ENCODE measurements at regions not wholly inside any gene's neighbourhood (a gene's known extent, or its start where the extent isn't known, plus 50 kb on each side); places are given as distances from the start of the nearest gene placed in this dataset.
"Not testable (repeated sequence)": the region's sequence is repeated elsewhere in the genome, so short reads cannot be mapped to it uniquely, and the experiment has no call there.

DNA sequence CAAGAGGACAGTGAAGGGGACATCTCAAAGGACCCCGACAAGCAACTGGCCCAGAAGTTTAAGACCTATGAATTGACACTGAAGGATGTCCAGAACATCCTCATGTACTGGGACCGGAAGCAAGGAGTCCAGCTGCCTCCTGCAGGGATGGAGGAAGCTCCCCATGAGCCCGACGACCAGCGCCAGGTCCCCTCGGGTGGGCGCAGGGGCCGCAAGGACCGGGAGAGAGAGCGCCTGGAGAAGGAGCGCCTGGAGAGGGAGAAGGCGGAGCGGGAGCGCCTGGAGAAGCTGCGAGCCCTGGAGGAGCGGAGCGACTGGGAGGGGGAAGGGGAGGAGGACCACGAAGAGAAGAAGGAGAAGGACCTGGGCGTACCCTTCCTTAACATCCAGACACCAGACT lies 143.9 kb upstream of the NBPF12 start:
- H3K9me2 ChIP-seq (ENCODE audit: insufficient read depth, low read length); H3K4me3 ChIP-seq (ENCODE audit: low read depth, low read length, poor library complexity, severe bottlenecking); H3K9me3 ChIP-seq (ENCODE audit: low read length); CTCF ChIA-PET (ENCODE audit: unreplicated experiment); H3K4me2 ChIP-seq (ENCODE audit: low read length); intact Hi-C loops (cut with micrococcal nuclease; ENCODE audit: unreplicated experiment); H3K27ac ChIP-seq (ENCODE audit: low read depth, low read length, poor library complexity, severe bottlenecking); H4K20me1 ChIP-seq (ENCODE audit: insufficient read depth, low read length); H2AFZ ChIP-seq (ENCODE audit: low read length); BruUV-seq (replicated peaks); H3K36me3 ChIP-seq (ENCODE audit: insufficient read depth, low read length); DNase-seq (ENCODE audit: low spot score); H3K79me2 ChIP-seq (ENCODE audit: insufficient read depth, low read depth, low read length); POLR2A ChIA-PET; H3K4me1 ChIP-seq (ENCODE audit: insufficient read depth, low read length, poor library complexity, severe bottlenecking): not testable (repeated sequence)

DNA sequence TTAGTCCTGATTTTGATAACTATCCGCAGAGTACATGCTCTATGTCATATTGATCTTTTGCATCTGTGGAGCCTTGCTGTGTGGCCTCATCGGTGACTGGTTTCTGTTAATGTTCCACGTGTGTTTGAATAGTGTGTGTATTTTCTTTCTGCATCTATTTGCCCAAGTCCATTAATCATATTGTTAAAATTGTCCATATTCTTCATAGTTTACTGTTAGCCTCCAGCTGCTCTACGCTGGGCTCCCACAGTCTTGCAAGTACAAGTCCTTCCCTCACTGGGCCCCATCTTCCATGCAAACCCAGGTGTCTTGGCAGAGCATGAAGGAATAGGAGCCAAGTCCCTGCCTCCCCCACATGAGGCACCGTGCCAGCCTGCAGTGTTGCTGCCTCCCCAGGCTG lies 145.4 kb upstream of the NBPF12 start:
- not testable (repeated sequence) for H3K79me2 ChIP-seq (ENCODE audit: insufficient read depth, low read depth, low read length); BruUV-seq (replicated peaks)

DNA sequence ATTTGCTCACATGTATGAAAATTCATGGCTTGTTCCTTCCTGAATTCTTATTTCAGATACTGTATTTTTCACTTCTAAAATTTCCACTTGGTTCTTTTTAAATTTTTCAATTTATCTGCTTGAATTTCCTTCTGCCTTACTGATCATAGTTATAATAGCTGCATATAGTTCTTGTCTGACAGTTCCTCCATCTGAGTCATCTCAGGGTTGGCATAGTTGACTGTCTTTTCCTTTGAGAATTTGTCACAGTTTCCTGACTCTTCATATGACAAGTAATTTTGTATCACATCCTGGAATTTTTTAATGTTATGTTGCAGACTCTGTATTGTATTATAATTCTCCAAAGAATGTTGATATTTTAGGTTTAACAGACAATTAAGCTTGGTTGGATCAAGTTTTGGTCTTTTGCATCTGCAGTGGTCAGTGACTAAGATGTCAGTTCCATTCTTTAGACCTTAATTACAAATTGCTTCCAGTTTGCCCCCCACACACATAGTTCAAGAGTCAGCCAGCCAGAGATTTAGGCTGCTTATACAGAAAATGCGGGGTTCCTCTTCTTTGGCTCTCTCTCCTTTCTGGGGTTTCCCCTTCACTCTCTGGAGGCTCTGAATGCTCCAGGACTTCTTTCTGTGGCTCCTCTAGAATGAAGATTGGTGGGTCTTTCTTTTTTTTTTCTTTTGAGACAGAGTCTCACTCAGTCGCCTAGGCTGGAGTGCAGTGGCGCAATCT lies 153.7 kb upstream of the NBPF12 start:
- H3K36me3 ChIP-seq (ENCODE audit: insufficient read depth, low read length); DNase-seq (ENCODE audit: low spot score); H3K9me3 ChIP-seq (ENCODE audit: low read length); H2AFZ ChIP-seq (ENCODE audit: low read length); H3K27ac ChIP-seq (ENCODE audit: low read depth, low read length, poor library complexity, severe bottlenecking); H3K79me2 ChIP-seq (ENCODE audit: insufficient read depth, low read depth, low read length); H3K4me1 ChIP-seq (ENCODE audit: insufficient read depth, low read length, poor library complexity, severe bottlenecking); POLR2A ChIA-PET; H4K20me1 ChIP-seq (ENCODE audit: insufficient read depth, low read length); intact Hi-C loops (cut with micrococcal nuclease; ENCODE audit: unreplicated experiment); H3K4me3 ChIP-seq (ENCODE audit: low read depth, low read length, poor library complexity, severe bottlenecking); H3K4me2 ChIP-seq (ENCODE audit: low read length); BruUV-seq (replicated peaks); H3K9me2 ChIP-seq (ENCODE audit: insufficient read depth, low read length); CTCF ChIA-PET (ENCODE audit: unreplicated experiment): not testable (repeated sequence)

More for the DNA sequence above, 145.4 kb upstream of the NBPF12 start:
- DNase-seq (ENCODE audit: low spot score); H3K4me1 ChIP-seq (ENCODE audit: insufficient read depth, low read length, poor library complexity, severe bottlenecking); POLR2A ChIA-PET; H4K20me1 ChIP-seq (ENCODE audit: insufficient read depth, low read length); H3K4me2 ChIP-seq (ENCODE audit: low read length); H3K9me2 ChIP-seq (ENCODE audit: insufficient read depth, low read length); intact Hi-C loops (cut with micrococcal nuclease; ENCODE audit: unreplicated experiment); H2AFZ ChIP-seq (ENCODE audit: low read length); CTCF ChIA-PET (ENCODE audit: unreplicated experiment); H3K4me3 ChIP-seq (ENCODE audit: low read depth, low read length, poor library complexity, severe bottlenecking); H3K9me3 ChIP-seq (ENCODE audit: low read length); H3K27ac ChIP-seq (ENCODE audit: low read depth, low read length, poor library complexity, severe bottlenecking); H3K36me3 ChIP-seq (ENCODE audit: insufficient read depth, low read length): not testable (repeated sequence)

DNA sequence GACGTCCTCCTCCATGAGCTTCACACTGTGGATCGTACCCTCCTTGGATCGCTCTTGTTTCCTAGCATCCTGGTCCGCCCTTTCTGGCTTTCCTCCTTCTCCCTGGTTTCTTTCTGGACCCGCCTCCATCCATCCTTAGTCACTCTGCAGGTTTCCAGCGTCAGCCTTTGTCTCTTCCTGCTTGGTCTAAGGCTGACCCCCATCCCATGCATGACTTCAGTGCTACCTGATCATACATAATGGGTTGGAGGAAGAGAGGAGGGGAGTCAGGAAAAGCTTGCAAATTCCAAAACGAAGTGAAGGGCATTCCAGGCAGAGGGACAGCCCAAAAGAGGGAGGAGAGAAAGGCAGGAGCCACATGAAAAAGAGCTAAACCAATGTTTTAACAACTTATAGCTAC lies 156.9 kb upstream of the NBPF12 start:
- CTCF ChIA-PET (ENCODE audit: unreplicated experiment); H3K4me1 ChIP-seq (ENCODE audit: insufficient read depth, low read length, poor library complexity, severe bottlenecking); BruUV-seq (replicated peaks); H3K27ac ChIP-seq (ENCODE audit: low read depth, low read length, poor library complexity, severe bottlenecking); H3K4me2 ChIP-seq (ENCODE audit: low read length); H3K9me2 ChIP-seq (ENCODE audit: insufficient read depth, low read length); H3K79me2 ChIP-seq (ENCODE audit: insufficient read depth, low read depth, low read length); H3K36me3 ChIP-seq (ENCODE audit: insufficient read depth, low read length); POLR2A ChIA-PET; intact Hi-C loops (cut with micrococcal nuclease; ENCODE audit: unreplicated experiment); DNase-seq (ENCODE audit: low spot score); H3K4me3 ChIP-seq (ENCODE audit: low read depth, low read length, poor library complexity, severe bottlenecking); H2AFZ ChIP-seq (ENCODE audit: low read length); H4K20me1 ChIP-seq (ENCODE audit: insufficient read depth, low read length); H3K9me3 ChIP-seq (ENCODE audit: low read length): not testable (repeated sequence)

DNA sequence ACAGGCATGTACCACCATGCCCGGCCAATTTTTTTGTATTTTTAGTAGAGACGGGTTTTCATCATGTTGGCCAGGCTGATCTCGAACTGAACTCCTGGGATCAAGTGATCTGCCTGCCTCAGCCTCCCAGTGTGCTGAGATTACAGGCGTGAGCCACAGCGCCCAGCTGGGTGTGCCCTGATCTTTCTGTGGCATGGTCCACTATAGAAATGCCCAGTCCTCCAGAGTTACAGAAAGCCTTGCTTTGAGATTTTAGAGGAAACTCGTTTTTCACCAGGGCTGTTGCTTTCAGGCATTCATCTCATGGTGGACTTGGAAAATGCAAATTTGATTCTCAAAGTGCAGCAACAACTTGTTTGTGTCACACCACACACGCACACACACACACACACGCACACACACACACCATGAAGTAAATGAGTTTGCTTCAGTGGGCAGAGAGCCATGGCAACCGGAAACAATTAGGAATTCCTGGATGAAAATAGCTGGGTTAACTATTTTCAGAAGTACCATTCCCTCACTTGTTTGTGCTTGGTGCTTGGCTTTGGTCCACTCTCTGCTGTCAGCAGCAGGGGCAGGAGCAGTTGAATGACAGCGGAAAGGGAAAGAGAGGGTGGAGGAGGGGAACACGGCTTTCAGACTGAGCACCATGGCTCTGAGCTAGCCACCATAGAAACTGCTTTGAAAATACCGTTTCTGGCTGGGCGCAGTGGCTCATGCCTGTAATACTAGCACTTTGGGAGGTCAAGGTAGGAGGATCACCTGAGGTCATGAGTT lies 160.1 kb upstream of the NBPF12 start:
- POLR2A ChIA-PET; DNase-seq (ENCODE audit: low spot score); H4K20me1 ChIP-seq (ENCODE audit: insufficient read depth, low read length); H2AFZ ChIP-seq (ENCODE audit: low read length); H3K4me1 ChIP-seq (ENCODE audit: insufficient read depth, low read length, poor library complexity, severe bottlenecking); H3K27ac ChIP-seq (ENCODE audit: low read depth, low read length, poor library complexity, severe bottlenecking); CTCF ChIA-PET (ENCODE audit: unreplicated experiment); H3K9me3 ChIP-seq (ENCODE audit: low read length); H3K79me2 ChIP-seq (ENCODE audit: insufficient read depth, low read depth, low read length); BruUV-seq (replicated peaks); H3K9me2 ChIP-seq (ENCODE audit: insufficient read depth, low read length); H3K4me2 ChIP-seq (ENCODE audit: low read length); H3K36me3 ChIP-seq (ENCODE audit: insufficient read depth, low read length); H3K4me3 ChIP-seq (ENCODE audit: low read depth, low read length, poor library complexity, severe bottlenecking); intact Hi-C loops (cut with micrococcal nuclease; ENCODE audit: unreplicated experiment): not testable (repeated sequence)

DNA sequence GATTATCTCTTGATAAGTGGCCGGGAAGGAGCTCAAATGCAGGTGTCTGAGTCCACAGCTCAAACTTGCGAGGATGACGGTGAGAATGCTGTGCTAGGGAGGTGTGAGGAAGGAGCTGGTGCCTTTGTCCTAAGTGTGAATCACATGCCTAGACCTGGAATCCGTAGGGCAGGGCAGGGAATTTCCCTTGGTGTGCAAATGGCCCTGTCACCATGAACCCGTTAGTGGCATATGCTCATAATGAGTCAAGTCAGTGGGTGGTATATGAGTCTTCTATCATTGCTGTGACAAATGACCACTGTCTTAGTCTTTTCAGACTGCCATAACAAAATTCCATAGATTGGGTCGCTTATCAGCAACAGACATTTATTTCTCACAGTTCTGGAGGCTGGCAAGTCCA lies 163.1 kb upstream of the NBPF12 start:
- CTCF ChIA-PET (ENCODE audit: unreplicated experiment); H3K4me2 ChIP-seq (ENCODE audit: low read length); H3K4me3 ChIP-seq (ENCODE audit: low read depth, low read length, poor library complexity, severe bottlenecking); H4K20me1 ChIP-seq (ENCODE audit: insufficient read depth, low read length); H3K27ac ChIP-seq (ENCODE audit: low read depth, low read length, poor library complexity, severe bottlenecking); H3K36me3 ChIP-seq (ENCODE audit: insufficient read depth, low read length); H2AFZ ChIP-seq (ENCODE audit: low read length); H3K9me3 ChIP-seq (ENCODE audit: low read length); POLR2A ChIA-PET; H3K79me2 ChIP-seq (ENCODE audit: insufficient read depth, low read depth, low read length); H3K4me1 ChIP-seq (ENCODE audit: insufficient read depth, low read length, poor library complexity, severe bottlenecking); BruUV-seq (replicated peaks); H3K9me2 ChIP-seq (ENCODE audit: insufficient read depth, low read length); DNase-seq (ENCODE audit: low spot score); intact Hi-C loops (cut with micrococcal nuclease; ENCODE audit: unreplicated experiment): not testable (repeated sequence)
